ENCODE measurements at regions not wholly inside any gene's neighbourhood (a gene's known extent, or its start where the extent isn't known, plus 50 kb on each side); places are given as distances from the start of the nearest gene placed in this dataset.

DNA sequence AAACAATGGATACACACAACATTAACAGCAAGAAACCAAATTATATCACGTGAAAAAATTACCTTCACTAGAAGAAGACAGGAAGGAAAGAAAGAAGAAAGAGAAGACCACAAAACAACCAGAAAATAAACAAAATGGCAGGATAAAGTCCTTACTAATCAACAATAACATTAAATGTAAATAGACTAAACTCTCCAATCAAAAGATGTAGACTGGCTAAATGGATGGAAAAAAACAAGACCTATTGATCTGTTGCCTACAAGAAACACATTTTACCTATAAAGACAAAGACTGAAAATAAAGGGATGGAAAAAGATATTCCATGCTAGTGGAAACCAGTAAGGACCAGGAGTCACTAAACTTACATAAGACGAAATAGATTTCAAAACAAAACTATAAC lies 167.0 kb upstream of the ZC3H15 start:
- Mint-ChIP-seq H3K9me3 (ENCODE audit: insufficient read depth) (peaks cover 22% of the 10 kb centered on the region), H3K27me3 (no peaks in the 10 kb centered on the region)
- WGBS (ENCODE audit: insufficient coverage) = no CpG with 5 or more reads among the region's 2 CpGs

DNA sequence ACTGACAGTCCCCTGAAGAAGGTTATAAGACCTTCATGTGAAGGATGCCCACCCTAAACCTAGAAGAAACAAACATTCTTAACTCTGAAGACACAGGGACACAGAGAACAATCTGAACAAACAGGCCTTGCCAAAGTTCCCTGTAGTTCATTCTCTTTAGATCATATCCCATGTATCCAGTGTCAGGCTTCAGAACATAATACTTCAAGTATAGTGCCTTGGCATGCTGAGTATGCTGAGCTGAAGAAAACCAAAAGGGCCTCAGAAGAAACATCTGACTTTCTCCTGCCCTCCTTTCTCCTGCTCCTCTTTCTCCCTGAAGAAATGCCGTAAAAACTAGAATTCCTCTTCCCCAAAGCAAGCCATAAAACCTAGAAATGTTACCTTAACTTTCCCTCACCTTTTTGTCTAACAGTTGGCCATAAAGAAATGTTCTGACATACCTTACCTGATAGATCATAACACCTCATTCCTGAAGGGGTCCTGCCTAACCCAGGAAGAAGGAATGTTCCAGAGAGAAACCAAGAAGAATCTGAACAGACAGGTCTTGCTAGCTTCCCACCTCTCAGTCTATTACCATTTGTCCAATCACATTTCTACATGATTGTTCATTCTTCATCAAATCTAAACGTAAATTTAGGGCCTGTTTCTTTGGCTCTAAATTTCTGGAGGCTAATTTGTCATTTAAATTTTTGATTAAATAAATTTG lies 160.1 kb upstream of the ZC3H15 start:
- H3K27ac ChIP-seq (ENCODE audit: low read length in 2 of 2) = no peak overlapping the region
- H3K27me3 Mint-ChIP-seq = no peaks in the 10 kb centered on the region
- no peaks in the 10 kb centered on the region for H4K20me1 ChIP-seq (ENCODE audit: control insufficient read depth, insufficient read depth, low read length, poor library complexity, severe bottlenecking)
- H3K4me1 Mint-ChIP-seq = no peaks in the 10 kb centered on the region
- CTCF ChIA-PET = no interaction called here
- no peak overlapping the region for H3K4me3 Mint-ChIP-seq
- no peaks in the 10 kb centered on the region for H3K36me3 ChIP-seq (replicated peaks in 1 of 2; ENCODE audit: control extremely low read depth in 1 of 2, control insufficient read depth in 1 of 2, extremely low read depth in 1 of 2, insufficient read depth in 2 of 2, low read length in 1 of 2)
- no peak overlapping the region for H3K9ac ChIP-seq (ENCODE audit: low read length)
- POLR2A ChIA-PET = no interaction called here
- H3K9me3 Mint-ChIP-seq (ENCODE audit: insufficient read depth) = peaks cover 10% of the 10 kb centered on the region
- no peaks in the 10 kb centered on the region for H3K4me1 ChIP-seq (ENCODE audit: control insufficient read depth in 2 of 2, insufficient read depth in 2 of 2, low read length in 2 of 2)
- intact Hi-C loops (cut with micrococcal nuclease) = no loop called here
- WGBS (ENCODE audit: insufficient coverage) = 100% methylated on average over 1 of the region's 2 CpGs
- H3K9me3 ChIP-seq (ENCODE audit: control extremely low read depth in 1 of 3, control insufficient read depth in 2 of 3, insufficient read depth in 1 of 3, low read length in 2 of 3) = peaks cover 0 to 2% (median under 1%) of the 10 kb centered on the region in 3 donors
- H3K27me3 ChIP-seq (replicated peaks in 1 of 4; ENCODE audit: control extremely low read depth in 1 of 4, control insufficient read depth in 3 of 4, insufficient read depth in 4 of 4, low read length in 3 of 4) = no peaks in the 10 kb centered on the region
- TF ChIP-seq, protein P1, sequence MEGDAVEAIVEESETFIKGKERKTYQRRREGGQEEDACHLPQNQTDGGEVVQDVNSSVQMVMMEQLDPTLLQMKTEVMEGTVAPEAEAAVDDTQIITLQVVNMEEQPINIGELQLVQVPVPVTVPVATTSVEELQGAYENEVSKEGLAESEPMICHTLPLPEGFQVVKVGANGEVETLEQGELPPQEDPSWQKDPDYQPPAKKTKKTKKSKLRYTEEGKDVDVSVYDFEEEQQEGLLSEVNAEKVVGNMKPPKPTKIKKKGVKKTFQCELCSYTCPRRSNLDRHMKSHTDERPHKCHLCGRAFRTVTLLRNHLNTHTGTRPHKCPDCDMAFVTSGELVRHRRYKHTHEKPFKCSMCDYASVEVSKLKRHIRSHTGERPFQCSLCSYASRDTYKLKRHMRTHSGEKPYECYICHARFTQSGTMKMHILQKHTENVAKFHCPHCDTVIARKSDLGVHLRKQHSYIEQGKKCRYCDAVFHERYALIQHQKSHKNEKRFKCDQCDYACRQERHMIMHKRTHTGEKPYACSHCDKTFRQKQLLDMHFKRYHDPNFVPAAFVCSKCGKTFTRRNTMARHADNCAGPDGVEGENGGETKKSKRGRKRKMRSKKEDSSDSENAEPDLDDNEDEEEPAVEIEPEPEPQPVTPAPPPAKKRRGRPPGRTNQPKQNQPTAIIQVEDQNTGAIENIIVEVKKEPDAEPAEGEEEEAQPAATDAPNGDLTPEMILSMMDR (IDR thresholded peaks at IDR 0.05) = no peak
- TF ChIP-seq EZH2 (IDR thresholded peaks at IDR 0.05; ENCODE audit: borderline replicate concordance, insufficient read depth, low read depth, low read length, poor library complexity, severe bottlenecking) = no peak
- ATAC-seq (ENCODE audit: low read depth) (no peak), DNase-seq (no peak)
- H3K79me2 ChIP-seq (ENCODE audit: control insufficient read depth, insufficient read depth, low read length) = no peaks in the 10 kb centered on the region
- H3K27ac Mint-ChIP-seq = no peak overlapping the region
- no peak overlapping the region for H3K4me2 ChIP-seq (replicated peaks; ENCODE audit: low read depth, low read length, poor library complexity, severe bottlenecking)
- H3K4me3 ChIP-seq (ENCODE audit: control extremely low read depth in 1 of 5, extremely low read depth in 1 of 5, insufficient read depth in 1 of 5, low read depth in 2 of 5, low read length in 4 of 5) = no peak overlapping the region
- H2AFZ ChIP-seq (ENCODE audit: insufficient read depth, low read depth, low read length, poor library complexity, severe bottlenecking) = no peak overlapping the region

More for the DNA sequence above, 167.0 kb upstream of the ZC3H15 start:
- no peaks in the 10 kb centered on the region for H3K4me1 ChIP-seq (ENCODE audit: control insufficient read depth in 2 of 2, insufficient read depth in 2 of 2, low read length in 2 of 2)
- H3K27ac ChIP-seq (ENCODE audit: low read length in 2 of 2) = no peak overlapping the region
- H3K4me1 Mint-ChIP-seq = no peaks in the 10 kb centered on the region
- no peak overlapping the region for H2AFZ ChIP-seq (ENCODE audit: insufficient read depth, low read depth, low read length, poor library complexity, severe bottlenecking)
- no peaks in the 10 kb centered on the region for H3K79me2 ChIP-seq (ENCODE audit: control insufficient read depth, insufficient read depth, low read length)
- POLR2A ChIA-PET = no interaction called here
- intact Hi-C loops (cut with micrococcal nuclease) = no loop called here
- no peak overlapping the region for H3K9ac ChIP-seq (ENCODE audit: low read length)
- no peak for TF ChIP-seq EZH2 (IDR thresholded peaks at IDR 0.05; ENCODE audit: borderline replicate concordance, insufficient read depth, low read depth, low read length, poor library complexity, severe bottlenecking)
- TF ChIP-seq, protein P1 (IDR thresholded peaks at IDR 0.05) = no peak
- H3K36me3 ChIP-seq (replicated peaks in 1 of 2; ENCODE audit: control extremely low read depth in 1 of 2, control insufficient read depth in 1 of 2, extremely low read depth in 1 of 2, insufficient read depth in 2 of 2, low read length in 1 of 2) = no peaks in the 10 kb centered on the region
- H3K4me3 ChIP-seq (ENCODE audit: control extremely low read depth in 1 of 5, extremely low read depth in 1 of 5, insufficient read depth in 1 of 5, low read depth in 2 of 5, low read length in 4 of 5) = no peak overlapping the region
- H3K4me3 Mint-ChIP-seq = no peak overlapping the region
- no peak for DNase-seq
- peaks cover 2 to 5% (median 4%) of the 10 kb centered on the region in 3 donors for H3K9me3 ChIP-seq (ENCODE audit: control extremely low read depth in 1 of 3, control insufficient read depth in 2 of 3, insufficient read depth in 1 of 3, low read length in 2 of 3)
- CTCF ChIA-PET = no interaction called here
- ATAC-seq (ENCODE audit: low read depth) = no peak
- H3K27me3 ChIP-seq (replicated peaks in 1 of 4; ENCODE audit: control extremely low read depth in 1 of 4, control insufficient read depth in 3 of 4, insufficient read depth in 4 of 4, low read length in 3 of 4) = no peaks in the 10 kb centered on the region
- no peaks in the 10 kb centered on the region for H4K20me1 ChIP-seq (ENCODE audit: control insufficient read depth, insufficient read depth, low read length, poor library complexity, severe bottlenecking)
- H3K4me2 ChIP-seq (replicated peaks; ENCODE audit: low read depth, low read length, poor library complexity, severe bottlenecking) = no peak overlapping the region
- no peak overlapping the region for H3K27ac Mint-ChIP-seq
